A673 (cell line): ENCODE measurements at regions not wholly inside any gene's neighbourhood (a gene's known extent, or its start where the extent isn't known, plus 50 kb on each side); places are given as distances from the start of the nearest gene placed in this dataset.

Experiments used
- EZH2 ChIP-seq: fragments of 200-600 bp; sonication (generic); IDR thresholded peaks from 2 replicates; pipeline ENCODE4 v1.6.1; 2017; ENCODE audit warnings: borderline replicate concordance, low read depth, mild to moderate bottlenecking, mixed read lengths, antibody characterized with exemption, low read length; ENCODE audit not compliant: poor library complexity, severe bottlenecking
- TF ChIP-seq, protein P1 (sequence below): fragments of 300-800, 200-600 bp; sonication (generic); conservative IDR thresholded peaks from 2 replicates; pipeline ENCODE4 v1.5.1; 2017; ENCODE audit warnings: low read depth, mild to moderate bottlenecking, antibody characterized with exemption, low read length, moderate library complexity, mixed read lengths

DNA sequence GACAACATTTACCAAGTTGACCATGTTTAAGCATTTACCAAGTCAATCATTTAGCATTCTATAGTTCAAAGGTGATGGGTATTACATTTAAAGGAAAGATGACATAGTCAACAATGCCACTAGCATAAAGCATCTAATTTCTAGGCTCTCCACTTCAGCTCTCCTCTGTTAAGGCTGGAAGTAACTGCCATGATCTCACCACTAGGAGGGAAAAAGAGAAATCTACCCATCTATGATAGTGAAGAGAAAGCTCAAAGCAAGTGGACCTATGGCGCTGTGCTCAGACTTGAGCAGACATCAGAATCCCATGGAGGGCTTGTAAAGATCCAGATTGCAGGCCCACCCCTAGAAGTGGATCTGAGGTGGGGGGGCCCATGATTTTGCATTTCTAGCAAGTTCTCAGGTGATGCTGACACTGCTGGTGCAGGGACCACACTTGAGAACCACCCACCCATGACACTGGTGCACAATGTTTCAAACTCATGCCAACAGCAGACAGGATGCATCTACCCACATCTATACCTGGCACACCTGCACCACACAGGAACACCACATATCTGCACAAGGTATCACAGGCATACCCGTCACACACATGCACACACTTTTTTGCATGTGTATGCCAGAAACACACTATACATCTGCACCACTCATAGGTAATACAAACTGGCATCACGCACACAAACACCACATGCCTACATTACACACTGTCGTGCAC is 392.9 kb upstream of the RUNX1 start:
- TF ChIP-seq EZH2: no peak
- TF ChIP-seq, protein P1, sequence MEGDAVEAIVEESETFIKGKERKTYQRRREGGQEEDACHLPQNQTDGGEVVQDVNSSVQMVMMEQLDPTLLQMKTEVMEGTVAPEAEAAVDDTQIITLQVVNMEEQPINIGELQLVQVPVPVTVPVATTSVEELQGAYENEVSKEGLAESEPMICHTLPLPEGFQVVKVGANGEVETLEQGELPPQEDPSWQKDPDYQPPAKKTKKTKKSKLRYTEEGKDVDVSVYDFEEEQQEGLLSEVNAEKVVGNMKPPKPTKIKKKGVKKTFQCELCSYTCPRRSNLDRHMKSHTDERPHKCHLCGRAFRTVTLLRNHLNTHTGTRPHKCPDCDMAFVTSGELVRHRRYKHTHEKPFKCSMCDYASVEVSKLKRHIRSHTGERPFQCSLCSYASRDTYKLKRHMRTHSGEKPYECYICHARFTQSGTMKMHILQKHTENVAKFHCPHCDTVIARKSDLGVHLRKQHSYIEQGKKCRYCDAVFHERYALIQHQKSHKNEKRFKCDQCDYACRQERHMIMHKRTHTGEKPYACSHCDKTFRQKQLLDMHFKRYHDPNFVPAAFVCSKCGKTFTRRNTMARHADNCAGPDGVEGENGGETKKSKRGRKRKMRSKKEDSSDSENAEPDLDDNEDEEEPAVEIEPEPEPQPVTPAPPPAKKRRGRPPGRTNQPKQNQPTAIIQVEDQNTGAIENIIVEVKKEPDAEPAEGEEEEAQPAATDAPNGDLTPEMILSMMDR: no peak
